Thoracic aorta (tissue), 2 donors: ENCODE measurements at regions not wholly inside any gene's neighbourhood (a gene's known extent, or its start where the extent isn't known, plus 50 kb on each side); places are given as distances from the start of the nearest gene placed in this dataset.
A peak's percentile ranks its signal among the peaks of the same experiment; 100 is the strongest.

Experiments used
- ATAC-seq: fragments of 150-250 bp; one replicate; pipeline ENCODE4 v1.8.0; 2017; ENCODE audit warnings: low read depth; ENCODE audit not compliant: insufficient number of reproducible peaks, low FRiP score
- DNase-seq: peaks from one replicate; pipeline ENCODE4 v3.0.0-alpha.2; 2020; ENCODE audit warnings: low spot score
- H3K27ac ChIP-seq, 2 donors: fragments of 200-600 bp; sonication (generic); 1 replicate in 1 of 2; 2 replicates in 1 of 2; pipeline ENCODE4 v1.5.1; 2016; ENCODE audit warnings: mild to moderate bottlenecking in 2 of 2, moderate library complexity in 2 of 2
- H3K27me3 ChIP-seq: fragments of 200-600 bp; sonication (generic); replicated peaks from 2 replicates; pipeline ENCODE4 v1.6.0; 2016; ENCODE audit warnings: mild to moderate bottlenecking; ENCODE audit not compliant: insufficient read depth
- H3K36me3 ChIP-seq: fragments of 200-600 bp; sonication (generic); one replicate; pipeline ENCODE4 v1.5.1; 2016
- H3K4me1 ChIP-seq, 2 donors: fragments of 200-600 bp; sonication (generic); 1 replicate in 1 of 2; 2 replicates in 1 of 2; pipeline versions ENCODE4 v1.5.1 to v1.6.0; 2016; ENCODE audit warnings: low read depth in 2 of 2, mild to moderate bottlenecking in 1 of 2; ENCODE audit not compliant: control insufficient read depth in 1 of 2
- H3K4me3 ChIP-seq: fragments of 200-600 bp; sonication (generic); 2 replicates; pipeline ENCODE4 v1.5.1; 2016; ENCODE audit warnings: mild to moderate bottlenecking
- H3K9me3 ChIP-seq: fragments of 200-600 bp; sonication (generic); 2 replicates; pipeline ENCODE4 v1.5.1; 2016
- TF ChIP-seq, protein P1 (sequence below): fragments of 200-600 bp; sonication (generic); IDR thresholded peaks from one replicate; pipeline ENCODE4 v1.5.1; 2019; ENCODE audit warnings: antibody characterized with exemption

DNA sequence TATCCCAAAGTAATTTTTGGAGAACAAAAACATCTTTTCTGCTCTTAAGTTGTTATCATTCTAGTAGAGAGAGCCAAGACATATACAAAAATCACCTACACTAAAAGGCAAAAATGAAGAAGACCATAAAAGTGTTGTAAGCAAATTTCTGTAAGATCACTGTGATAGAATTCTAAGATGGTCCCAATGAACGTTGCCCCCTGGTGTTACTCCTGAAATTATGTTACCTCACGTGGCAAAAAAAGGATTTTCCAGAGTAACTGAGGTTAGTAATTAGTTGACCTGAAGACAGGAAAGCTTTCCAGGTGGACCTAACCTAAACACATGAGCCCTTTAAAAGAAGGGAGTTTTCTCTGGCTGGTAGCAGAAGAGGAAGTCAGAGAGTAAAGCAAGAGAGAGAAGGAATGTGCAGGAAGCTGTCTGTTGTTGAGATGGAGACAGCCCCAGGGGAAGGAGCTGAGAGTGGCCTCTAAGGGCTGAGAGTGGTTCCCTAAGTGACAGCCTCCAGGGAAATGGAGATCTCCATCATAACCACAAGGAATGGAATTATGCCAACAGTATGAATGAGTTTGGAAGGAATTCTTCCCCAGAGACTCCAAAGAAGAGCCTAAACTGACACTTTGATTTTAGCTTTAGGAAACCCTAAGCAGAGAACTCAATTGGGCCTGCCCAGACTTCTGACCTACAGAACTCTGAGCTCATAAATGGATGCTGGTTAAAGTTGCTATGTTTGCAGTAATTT is 205.9 kb downstream of the CD47 start:
- Histone ChIP-seq H3K27ac (no peak overlapping the region), H3K27me3 (no peaks in the 10 kb centered on the region), H3K36me3 (no peaks in the 10 kb centered on the region), H3K4me1 (peaks cover 3 to 37% of the 10 kb centered on the region in 2 donors), H3K4me3 (no peak overlapping the region), H3K9me3 (no peaks in the 10 kb centered on the region)
- DNase-seq (no peak), ATAC-seq (no peak)
- TF ChIP-seq, protein P1, sequence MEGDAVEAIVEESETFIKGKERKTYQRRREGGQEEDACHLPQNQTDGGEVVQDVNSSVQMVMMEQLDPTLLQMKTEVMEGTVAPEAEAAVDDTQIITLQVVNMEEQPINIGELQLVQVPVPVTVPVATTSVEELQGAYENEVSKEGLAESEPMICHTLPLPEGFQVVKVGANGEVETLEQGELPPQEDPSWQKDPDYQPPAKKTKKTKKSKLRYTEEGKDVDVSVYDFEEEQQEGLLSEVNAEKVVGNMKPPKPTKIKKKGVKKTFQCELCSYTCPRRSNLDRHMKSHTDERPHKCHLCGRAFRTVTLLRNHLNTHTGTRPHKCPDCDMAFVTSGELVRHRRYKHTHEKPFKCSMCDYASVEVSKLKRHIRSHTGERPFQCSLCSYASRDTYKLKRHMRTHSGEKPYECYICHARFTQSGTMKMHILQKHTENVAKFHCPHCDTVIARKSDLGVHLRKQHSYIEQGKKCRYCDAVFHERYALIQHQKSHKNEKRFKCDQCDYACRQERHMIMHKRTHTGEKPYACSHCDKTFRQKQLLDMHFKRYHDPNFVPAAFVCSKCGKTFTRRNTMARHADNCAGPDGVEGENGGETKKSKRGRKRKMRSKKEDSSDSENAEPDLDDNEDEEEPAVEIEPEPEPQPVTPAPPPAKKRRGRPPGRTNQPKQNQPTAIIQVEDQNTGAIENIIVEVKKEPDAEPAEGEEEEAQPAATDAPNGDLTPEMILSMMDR = no peak

GRCh38 chr3:107884028-107884427 is 206.8 kb downstream of the CD47 start:
- TF ChIP-seq, protein P1 = no peak

DNA sequence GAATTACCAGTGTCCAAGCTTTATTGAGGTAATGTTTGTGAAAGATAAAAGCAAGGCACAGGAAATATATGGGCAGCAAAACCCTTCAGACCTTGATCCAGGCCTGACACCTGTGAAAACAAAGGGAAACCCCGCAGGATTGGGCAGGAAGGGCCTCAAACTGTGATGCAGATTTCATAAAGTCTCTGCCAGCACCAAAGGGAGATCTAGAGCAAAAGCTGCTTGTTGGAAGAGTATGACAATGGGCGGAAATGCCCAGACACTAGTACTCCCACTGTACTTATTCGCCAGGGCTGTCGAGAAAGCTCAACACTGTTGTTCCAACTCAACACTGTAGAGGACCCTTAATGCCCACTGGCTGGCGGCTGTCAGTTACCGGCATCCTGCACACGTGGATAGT is 207.9 kb downstream of the CD47 start:
- DNase-seq = no peak
- no peaks in the 10 kb centered on the region for H3K9me3 ChIP-seq
- ATAC-seq = no peak
- no peaks in the 10 kb centered on the region for H3K27me3 ChIP-seq
- TF ChIP-seq, protein P1 = no peak
- H3K4me1 ChIP-seq = peaks cover 3 to 37% of the 10 kb centered on the region in 2 donors
- no peak overlapping the region for H3K27ac ChIP-seq
- H3K36me3 ChIP-seq = no peaks in the 10 kb centered on the region
- H3K4me3 ChIP-seq = no peak overlapping the region

More at GRCh38 chr3:107884028-107884427, 206.8 kb downstream of the CD47 start:
- peaks cover 3 to 37% of the 10 kb centered on the region in 2 donors for H3K4me1 ChIP-seq
- H3K9me3 ChIP-seq = no peaks in the 10 kb centered on the region
- DNase-seq (no peak), ATAC-seq (no peak)
- no peak overlapping the region for H3K27ac ChIP-seq
- no peaks in the 10 kb centered on the region for H3K36me3 ChIP-seq
- H3K4me3 ChIP-seq = no peak overlapping the region
- H3K27me3 ChIP-seq = no peaks in the 10 kb centered on the region

DNA sequence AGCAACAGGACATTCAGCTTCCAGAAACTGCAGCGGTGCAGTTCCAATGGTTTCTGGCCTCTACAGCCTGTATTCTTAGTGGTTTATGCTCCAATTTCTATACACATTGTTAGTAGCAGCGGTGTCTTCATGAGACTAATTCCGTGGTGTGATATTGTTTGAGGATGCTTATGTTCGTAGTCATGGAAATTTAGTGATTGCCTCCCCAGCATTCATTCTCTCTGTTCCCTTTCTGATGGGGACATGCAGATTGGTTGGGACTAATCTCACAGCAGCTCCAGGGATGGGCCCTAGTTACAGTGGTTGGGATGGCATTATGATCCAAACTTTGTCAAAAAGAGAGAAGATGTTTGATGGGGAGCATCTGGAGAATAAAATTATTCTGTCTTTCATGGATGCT is 208.6 kb downstream of the CD47 start:
- Histone ChIP-seq H3K4me1 (peaks cover 3 to 37% of the 10 kb centered on the region in 2 donors), H3K27me3 (no peaks in the 10 kb centered on the region), H3K36me3 (no peaks in the 10 kb centered on the region), H3K27ac (peak overlapping the region; percentile 19 to 41), H3K4me3 (no peak overlapping the region), H3K9me3 (no peaks in the 10 kb centered on the region)
- no peak for ATAC-seq
- TF ChIP-seq, protein P1 = no peak
- no peak for DNase-seq

DNA sequence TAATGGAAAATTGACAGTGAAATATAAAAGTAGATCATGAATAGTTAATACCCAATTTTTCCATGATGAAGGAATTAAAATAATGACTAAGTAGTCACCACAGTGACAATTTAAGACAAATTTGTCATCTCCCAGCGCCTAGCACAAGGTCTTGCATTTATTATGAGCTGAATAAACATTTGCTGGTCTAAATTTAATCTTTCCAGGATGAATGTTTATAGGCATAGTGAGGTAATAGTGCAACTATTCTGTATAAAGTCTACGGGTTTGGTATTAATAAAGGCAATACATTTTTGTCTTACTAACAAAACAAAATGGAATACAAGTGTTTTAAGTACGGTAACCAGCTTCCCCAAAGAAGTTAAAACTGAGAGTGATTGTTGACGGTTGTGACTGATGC is 209.3 kb downstream of the CD47 start:
- Histone ChIP-seq H3K36me3 (no peaks in the 10 kb centered on the region), H3K4me1 (peaks cover 3 to 37% of the 10 kb centered on the region in 2 donors), H3K27ac (peak overlapping the region; percentile 19 to 41), H3K9me3 (no peaks in the 10 kb centered on the region), H3K27me3 (no peaks in the 10 kb centered on the region), H3K4me3 (no peak overlapping the region)
- DNase-seq (no peak), ATAC-seq (no peak)
- TF ChIP-seq, protein P1 = no peak
